Fibroblast of pulmonary artery (primary cell): ENCODE measurements at regions not wholly inside any gene's neighbourhood (a gene's known extent, or its start where the extent isn't known, plus 50 kb on each side); places are given as distances from the start of the nearest gene placed in this dataset.
"Not testable (repeated sequence)": the region's sequence is repeated elsewhere in the genome, so short reads cannot be mapped to it uniquely, and the experiment has no call there.

Source experiments
- DNase-seq: peaks from one replicate; pipeline ENCODE4 v3.0.0-alpha.2; 2010; ENCODE audit warnings: low read depth
- H3K4me3 ChIP-seq: replicated peaks from 2 replicates; pipeline ENCODE4 v1.5.1; 2011; ENCODE audit warnings: low read depth, mild to moderate bottlenecking, control low read depth, low read length, moderate library complexity
- TF ChIP-seq, protein P1 (sequence below): IDR thresholded peaks from 2 replicates; pipeline ENCODE4 v1.5.1; 2011; ENCODE audit warnings: mild to moderate bottlenecking, control low read depth, low read length, inconsistent platforms; ENCODE audit errors: missing control alignments

DNA sequence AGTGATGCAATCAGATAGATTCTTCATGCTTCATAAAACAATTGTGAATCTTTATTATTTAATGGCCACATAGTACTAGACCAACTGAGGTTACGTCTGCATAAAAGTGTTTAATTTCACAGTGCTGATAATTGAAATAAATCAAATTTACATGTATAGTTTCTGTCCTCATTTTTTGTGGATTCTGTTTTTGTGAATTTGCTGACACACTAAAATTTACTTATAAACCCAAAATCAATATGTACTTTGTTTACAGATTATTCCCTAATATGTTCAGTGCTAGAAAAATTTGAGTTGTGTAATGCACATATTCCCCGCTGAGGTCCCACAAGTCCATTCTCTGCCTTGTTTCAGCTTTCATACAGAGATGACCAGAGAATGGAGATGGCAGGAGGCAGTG lies 759.8 kb downstream of the CENPC start:
- DNase-seq, result no peak
- TF ChIP-seq, protein P1, sequence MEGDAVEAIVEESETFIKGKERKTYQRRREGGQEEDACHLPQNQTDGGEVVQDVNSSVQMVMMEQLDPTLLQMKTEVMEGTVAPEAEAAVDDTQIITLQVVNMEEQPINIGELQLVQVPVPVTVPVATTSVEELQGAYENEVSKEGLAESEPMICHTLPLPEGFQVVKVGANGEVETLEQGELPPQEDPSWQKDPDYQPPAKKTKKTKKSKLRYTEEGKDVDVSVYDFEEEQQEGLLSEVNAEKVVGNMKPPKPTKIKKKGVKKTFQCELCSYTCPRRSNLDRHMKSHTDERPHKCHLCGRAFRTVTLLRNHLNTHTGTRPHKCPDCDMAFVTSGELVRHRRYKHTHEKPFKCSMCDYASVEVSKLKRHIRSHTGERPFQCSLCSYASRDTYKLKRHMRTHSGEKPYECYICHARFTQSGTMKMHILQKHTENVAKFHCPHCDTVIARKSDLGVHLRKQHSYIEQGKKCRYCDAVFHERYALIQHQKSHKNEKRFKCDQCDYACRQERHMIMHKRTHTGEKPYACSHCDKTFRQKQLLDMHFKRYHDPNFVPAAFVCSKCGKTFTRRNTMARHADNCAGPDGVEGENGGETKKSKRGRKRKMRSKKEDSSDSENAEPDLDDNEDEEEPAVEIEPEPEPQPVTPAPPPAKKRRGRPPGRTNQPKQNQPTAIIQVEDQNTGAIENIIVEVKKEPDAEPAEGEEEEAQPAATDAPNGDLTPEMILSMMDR, result no peak
- H3K4me3 ChIP-seq, result no peak overlapping the region

DNA sequence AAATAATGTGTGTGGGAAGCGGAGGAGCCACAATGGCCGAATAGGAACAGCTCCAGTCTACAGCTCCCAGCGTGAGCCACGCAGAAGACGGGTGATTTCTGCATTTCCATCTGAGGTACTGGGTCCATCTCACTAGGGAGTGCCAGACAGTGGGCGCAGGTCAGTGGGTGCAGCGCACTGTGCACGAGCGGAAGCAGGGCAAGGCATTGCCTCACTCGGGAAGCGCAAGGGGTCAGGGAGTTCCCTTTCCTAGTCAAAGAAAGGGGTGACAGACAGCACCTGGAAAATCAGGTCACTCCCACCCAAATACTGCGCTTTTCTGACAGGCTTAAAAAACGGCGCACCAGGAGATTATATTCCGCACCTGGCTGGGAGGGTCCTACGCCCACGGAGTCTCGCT lies 762.6 kb downstream of the CENPC start:
- not testable (repeated sequence) for H3K4me3 ChIP-seq, DNase-seq

DNA sequence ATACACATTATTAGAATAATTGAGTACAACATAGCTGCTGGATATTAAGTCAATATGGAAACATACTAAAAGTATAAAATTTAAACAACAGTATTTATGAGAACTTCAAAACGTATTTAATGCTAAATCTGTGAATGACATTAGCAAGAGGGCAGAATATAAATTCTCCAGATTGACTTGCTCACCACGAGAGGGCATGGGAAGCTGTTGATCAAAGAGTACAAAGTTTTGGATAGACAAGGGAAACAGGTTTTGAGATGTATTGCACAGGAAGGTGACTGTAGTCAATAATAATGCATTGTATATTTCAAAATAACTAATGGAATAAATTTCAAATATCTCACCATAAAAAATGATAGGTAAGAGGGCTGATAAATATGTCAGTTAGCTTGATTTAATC lies 768.2 kb downstream of the CENPC start:
- peak; percentile 1 for DNase-seq
- TF ChIP-seq, protein P1, result no peak

DNA sequence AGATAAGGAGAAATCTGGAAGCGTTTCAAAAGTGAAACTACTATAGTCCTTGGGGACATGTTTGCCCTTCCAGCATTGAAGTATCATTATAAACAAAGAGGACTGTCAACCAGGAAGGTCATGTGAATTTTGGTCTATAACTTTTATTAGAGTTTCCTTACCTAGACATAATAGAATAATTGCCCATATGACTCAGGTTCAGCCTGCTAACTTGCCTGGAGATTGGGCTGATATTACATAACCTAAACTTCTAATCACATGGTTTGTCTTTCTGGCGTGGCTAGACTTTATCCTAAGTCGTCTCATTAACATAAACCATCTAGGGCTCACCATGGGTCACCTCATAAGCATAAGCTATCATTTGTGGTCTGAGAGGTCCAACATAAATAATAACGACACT lies 775.9 kb downstream of the CENPC start:
- no peak overlapping the region for H3K4me3 ChIP-seq
- TF ChIP-seq, protein P1, result no peak
- no peak for DNase-seq

More for the DNA sequence above, 768.2 kb downstream of the CENPC start:
- no peak overlapping the region for H3K4me3 ChIP-seq

DNA sequence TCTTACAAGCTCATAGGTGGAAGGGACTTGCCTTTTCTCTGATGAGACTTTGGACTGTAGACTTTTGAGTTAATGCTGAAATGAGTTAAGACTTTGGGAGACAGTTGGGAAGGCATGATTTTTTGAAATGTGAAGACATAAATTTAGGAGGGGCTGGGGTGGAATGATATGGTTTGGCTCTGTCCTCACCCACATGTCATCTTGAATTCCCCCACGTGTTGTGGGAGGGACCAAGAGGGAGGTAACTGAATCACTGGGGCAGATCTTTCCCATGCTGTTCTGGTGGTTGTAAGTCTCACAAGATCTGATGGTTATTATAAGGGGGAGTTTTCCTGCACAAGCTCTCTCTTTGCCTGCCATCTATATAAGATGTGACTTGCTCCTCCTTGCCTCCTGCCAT lies 777.9 kb downstream of the CENPC start:
- DNase-seq, result no peak
- H3K4me3 ChIP-seq, result no peak overlapping the region
- TF ChIP-seq, protein P1, result no peak

DNA sequence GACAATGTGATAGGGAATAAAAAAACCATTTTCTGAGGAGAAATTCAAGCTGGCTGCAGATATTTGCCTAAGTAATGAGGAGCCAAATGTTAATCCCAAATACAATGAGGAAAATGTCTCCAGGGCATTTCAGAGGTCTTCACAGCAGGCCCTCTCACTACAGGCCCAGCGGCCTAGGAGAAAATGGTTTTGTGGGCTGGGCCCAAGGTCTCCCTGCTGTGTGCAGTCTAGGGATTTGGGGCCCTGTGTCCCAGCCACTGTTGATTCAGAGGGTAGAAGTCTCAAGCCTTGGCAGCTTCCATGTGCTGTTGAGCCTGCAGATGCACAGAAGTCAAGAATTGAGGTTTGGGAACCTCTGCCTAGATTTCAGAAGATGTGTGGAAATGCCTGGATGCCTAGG lies 778.7 kb downstream of the CENPC start:
- TF ChIP-seq, protein P1, result no peak
- no peak overlapping the region for H3K4me3 ChIP-seq
- no peak for DNase-seq

DNA sequence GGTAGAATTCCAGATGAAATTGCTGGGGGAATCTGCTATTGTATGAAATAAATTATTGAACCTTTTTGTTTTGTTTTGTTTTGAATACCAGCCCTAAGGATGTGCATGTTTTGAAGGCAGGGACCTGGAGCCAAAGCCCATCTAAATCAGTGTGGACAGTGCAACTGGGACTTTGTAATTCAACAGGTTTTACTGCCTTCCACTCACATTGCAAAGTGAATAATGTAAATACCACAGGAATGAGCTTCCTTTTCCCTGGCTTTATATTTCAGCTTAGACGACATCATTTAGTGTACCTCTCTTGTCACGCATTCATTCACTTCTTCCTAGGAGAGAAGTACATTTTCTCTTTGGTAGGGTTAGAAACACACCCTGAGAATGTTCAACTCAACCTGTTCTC lies 795.0 kb downstream of the CENPC start:
- TF ChIP-seq, protein P1, result no peak
- no peak for DNase-seq
- H3K4me3 ChIP-seq, result no peak overlapping the region

DNA sequence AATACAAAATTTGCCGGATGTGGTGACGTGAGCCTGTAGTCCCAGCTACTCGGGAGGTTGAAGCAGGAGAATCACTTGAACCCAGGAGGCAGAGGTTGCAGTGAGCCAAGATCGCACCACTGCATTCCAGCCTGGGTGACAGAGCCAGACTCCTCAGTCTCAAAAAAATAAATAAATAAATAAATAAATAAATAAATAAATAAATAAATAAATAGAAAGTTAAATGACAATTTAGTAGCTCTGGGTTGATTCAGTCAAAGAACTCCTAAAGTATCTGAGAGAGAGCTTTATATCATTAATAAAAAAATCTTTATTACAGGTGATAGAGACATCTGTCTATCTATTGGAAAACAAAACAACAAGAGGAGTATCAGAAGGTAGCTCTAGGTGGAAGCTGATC lies 798.4 kb downstream of the CENPC start:
- not testable (repeated sequence) for H3K4me3 ChIP-seq, DNase-seq
